Cardiac muscle cell (in vitro differentiated cells and primary cell): ENCODE measurements at regions not wholly inside any gene's neighbourhood (a gene's known extent, or its start where the extent isn't known, plus 50 kb on each side); places are given as distances from the start of the nearest gene placed in this dataset.

Experiments used
- DNase-seq, 2 donors: peaks; one replicate each; pipeline versions ENCODE4 v3.0.0 to v3.0.0-alpha.2; 2010 to 2017; ENCODE audit warnings: low read depth in 1 of 2, low spot score in 1 of 2
- H3K27ac ChIP-seq: fragments of 200-600 bp; sonication (generic); 2 replicates; pipeline ENCODE4 v1.5.1; 2016
- H3K27me3 ChIP-seq: fragments of 200-600 bp; sonication (generic); 2 replicates; pipeline ENCODE4 v1.6.0; 2016; ENCODE audit warnings: control low read depth
- H3K36me3 ChIP-seq: fragments of 200-600 bp; sonication (generic); 2 replicates; pipeline ENCODE4 v1.5.1; 2016; ENCODE audit warnings: control low read depth
- H3K4me1 ChIP-seq: fragments of 200-600 bp; sonication (generic); 2 replicates; pipeline ENCODE4 v1.8.1; 2017; ENCODE audit warnings: low read depth, mild to moderate bottlenecking, mixed run types
- H3K4me3 ChIP-seq: fragments of 200-600 bp; sonication (generic); 2 replicates; pipeline ENCODE4 v1.5.1; 2016; ENCODE audit warnings: mild to moderate bottlenecking
- H3K9me3 ChIP-seq: fragments of 200-600 bp; sonication (generic); 2 replicates; pipeline ENCODE4 v1.5.1; 2017; ENCODE audit warnings: low read depth, mild to moderate bottlenecking, control low read depth
- CTCF ChIP-seq: IDR thresholded peaks from 2 replicates; pipeline ENCODE4 v1.5.1; 2012; ENCODE audit warnings: low read depth, mild to moderate bottlenecking, low read length

DNA sequence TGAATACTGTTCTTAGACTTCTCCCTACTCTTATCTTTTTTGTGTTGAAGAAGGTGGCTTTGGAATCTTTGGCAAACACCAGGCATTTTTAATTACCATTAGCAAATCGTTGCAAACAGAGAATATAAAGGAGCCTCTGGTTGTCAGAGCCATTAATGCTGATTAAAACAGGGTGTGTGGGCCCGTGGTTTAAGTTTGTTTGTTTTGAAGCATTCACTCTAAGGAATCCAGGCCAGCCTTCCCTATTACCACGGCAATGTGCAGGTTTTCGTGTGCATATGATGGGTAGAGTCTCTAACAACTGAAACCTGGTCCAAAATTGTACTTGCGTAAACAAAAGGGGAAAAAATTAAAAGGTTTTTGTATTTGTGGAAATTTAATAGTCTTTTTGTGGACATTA lies 141.2 kb upstream of the GMNC start:
- no peaks in the 10 kb centered on the region for H3K9me3 ChIP-seq
- no peaks in the 10 kb centered on the region for H3K36me3 ChIP-seq
- no peaks in the 10 kb centered on the region for H3K27me3 ChIP-seq
- no peak for TF ChIP-seq CTCF
- no peak overlapping the region for H3K27ac ChIP-seq
- H3K4me3 ChIP-seq, result no peak overlapping the region
- no peak for DNase-seq
- peaks cover 7% of the 10 kb centered on the region for H3K4me1 ChIP-seq

DNA sequence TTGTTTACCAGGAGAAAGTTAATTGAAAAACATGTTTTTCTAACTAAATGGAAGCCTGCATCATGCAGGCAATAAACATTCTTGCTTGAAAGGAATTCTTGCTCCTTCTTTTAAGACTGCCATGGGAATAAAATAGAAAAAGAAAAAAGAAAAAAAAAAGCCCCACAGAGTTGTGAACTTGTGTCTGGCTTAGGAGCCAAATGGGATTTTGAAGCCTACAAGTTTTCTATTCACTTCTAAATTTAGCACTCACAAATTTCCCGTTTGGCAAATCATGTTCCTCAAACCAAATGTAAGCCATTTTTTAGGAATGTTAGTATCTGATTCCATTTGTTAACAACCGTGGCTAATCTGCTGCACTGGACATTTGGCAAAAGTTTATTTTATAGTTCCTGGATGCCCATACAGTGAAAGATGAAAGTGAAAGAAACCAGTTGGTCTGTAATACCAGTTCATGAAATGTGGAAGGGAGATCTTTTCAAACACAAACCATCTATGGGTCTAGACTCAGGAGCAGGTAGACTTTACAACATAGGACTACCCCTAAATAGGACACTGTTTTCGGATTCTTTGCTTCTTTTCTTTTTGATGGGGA lies 133.8 kb upstream of the GMNC start:
- no peak for DNase-seq
- Histone ChIP-seq H3K9me3 (no peaks in the 10 kb centered on the region), H3K4me3 (no peak overlapping the region), H3K36me3 (no peaks in the 10 kb centered on the region), H3K27me3 (no peaks in the 10 kb centered on the region), H3K4me1 (no peaks in the 10 kb centered on the region), H3K27ac (no peak overlapping the region)
- TF ChIP-seq CTCF, result no peak

DNA sequence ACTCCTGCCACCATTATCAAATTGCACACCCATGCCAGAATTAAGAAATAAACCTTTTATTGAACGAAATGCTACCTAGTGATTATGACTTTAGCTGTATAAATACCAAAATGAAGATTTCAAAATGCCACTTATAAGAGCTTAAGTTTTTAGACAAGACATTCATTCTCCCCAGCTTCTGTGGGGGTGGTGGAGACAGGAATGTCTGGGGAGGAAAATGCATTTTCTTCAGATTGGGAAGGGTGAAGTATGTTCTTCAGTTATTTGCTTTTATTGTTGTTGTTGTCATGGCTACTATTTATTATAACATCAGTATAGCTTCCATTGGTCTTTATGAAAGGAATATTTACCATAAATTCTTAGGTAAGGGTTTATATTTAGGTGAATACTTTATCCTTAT lies 132.7 kb upstream of the GMNC start:
- no peak for DNase-seq
- Histone ChIP-seq H3K36me3 (no peaks in the 10 kb centered on the region), H3K27me3 (no peaks in the 10 kb centered on the region), H3K4me1 (no peaks in the 10 kb centered on the region), H3K4me3 (no peak overlapping the region), H3K9me3 (no peaks in the 10 kb centered on the region), H3K27ac (no peak overlapping the region)
- no peak for TF ChIP-seq CTCF

DNA sequence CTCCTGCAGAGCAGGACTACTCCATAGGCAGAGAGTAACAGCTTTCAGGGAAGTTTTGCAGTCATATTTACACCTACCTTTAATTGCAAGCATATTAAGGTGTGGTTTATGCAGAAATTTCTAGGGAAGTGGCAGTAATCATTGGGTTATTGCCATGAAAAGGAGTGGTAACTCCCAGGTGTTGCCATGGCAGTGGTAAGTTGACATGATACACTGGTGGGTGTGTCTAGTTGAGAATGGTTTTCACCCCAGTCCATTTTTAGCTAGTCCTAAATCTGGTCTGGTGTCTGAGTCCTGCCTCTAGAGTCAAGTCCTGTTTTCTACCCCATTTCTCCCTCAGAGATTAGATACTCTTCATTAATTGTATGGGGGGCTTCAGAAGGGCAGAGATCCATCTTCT lies 128.4 kb upstream of the GMNC start:
- no peak overlapping the region for H3K4me3 ChIP-seq
- DNase-seq, result no peak
- H3K9me3 ChIP-seq, result no peaks in the 10 kb centered on the region
- no peak overlapping the region for H3K27ac ChIP-seq
- H3K36me3 ChIP-seq, result no peaks in the 10 kb centered on the region
- no peak for TF ChIP-seq CTCF
- no peaks in the 10 kb centered on the region for H3K4me1 ChIP-seq
- H3K27me3 ChIP-seq, result no peaks in the 10 kb centered on the region

DNA sequence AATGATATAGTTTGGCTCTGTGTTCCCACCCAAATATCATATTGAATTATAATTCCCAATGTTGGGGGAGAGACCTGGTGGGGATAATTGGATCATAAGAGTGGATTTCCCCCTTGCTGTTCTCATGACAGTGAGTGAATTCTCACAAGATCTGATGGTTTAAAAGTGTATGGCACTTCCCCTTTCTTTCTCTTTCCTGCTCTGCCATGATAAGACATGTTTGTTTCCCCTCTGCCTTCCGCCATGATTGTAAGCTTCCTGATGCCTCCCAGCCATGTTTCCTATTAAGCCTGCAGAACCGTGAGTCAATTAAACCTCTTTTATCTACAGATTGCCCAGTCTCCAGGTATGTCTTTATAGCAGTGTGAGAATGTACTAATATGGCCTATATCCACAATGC lies 126.7 kb upstream of the GMNC start:
- H3K27me3 ChIP-seq, result no peaks in the 10 kb centered on the region
- TF ChIP-seq CTCF, result no peak
- H3K36me3 ChIP-seq, result no peaks in the 10 kb centered on the region
- DNase-seq, result no peak
- no peaks in the 10 kb centered on the region for H3K4me1 ChIP-seq
- no peak overlapping the region for H3K27ac ChIP-seq
- no peaks in the 10 kb centered on the region for H3K9me3 ChIP-seq
- H3K4me3 ChIP-seq, result no peak overlapping the region

DNA sequence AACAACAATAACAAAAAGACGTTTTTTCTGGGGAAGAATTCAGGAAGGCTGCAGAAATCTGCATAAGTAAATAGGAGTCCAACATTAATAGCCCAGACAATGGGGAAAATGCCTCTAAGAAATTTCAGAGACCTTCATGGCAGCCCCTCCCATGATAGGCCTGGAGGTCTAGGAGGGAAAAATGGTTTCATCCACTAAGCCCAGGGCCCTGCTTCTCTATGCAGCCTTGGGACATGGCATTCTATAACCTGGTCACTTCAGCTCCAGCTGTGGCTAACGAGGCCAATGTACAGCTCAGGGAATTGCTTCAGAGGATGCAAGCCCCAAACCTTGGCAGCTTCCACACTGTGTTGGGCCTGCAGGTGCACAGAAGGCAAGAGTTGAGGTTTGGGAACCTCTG lies 125.6 kb upstream of the GMNC start:
- H3K4me3 ChIP-seq, result no peak overlapping the region

More for the DNA sequence above, 125.6 kb upstream of the GMNC start:
- H3K4me1 ChIP-seq, result no peaks in the 10 kb centered on the region
- no peaks in the 10 kb centered on the region for H3K9me3 ChIP-seq
- H3K36me3 ChIP-seq, result no peaks in the 10 kb centered on the region
- H3K27me3 ChIP-seq, result no peaks in the 10 kb centered on the region
- no peak for TF ChIP-seq CTCF
- H3K27ac ChIP-seq, result no peak overlapping the region
- no peak for DNase-seq
